Activated naive CD4-positive, alpha-beta T cell treated with anti-CD3 and anti-CD28 coated beads, Interleukin-2, amount 10 ng/mL, durations not matched to agents 7 days and 5 days (primary cell): ENCODE measurements at regions not wholly inside any gene's neighbourhood (a gene's known extent, or its start where the extent isn't known, plus 50 kb on each side); places are given as distances from the start of the nearest gene placed in this dataset.

Experiments
- CTCF ChIA-PET: fragments of 350-600 bp; sonication (Branson Sonifier 250); formaldehyde crosslinking; loops from one replicate; lab custom pipeline; 2021; ENCODE audit warnings: antibody characterized with exemption; lab: Charles Lee
- DNase-seq: peaks from one replicate; pipeline ENCODE4 v3.0.0-alpha.2; 2020
- H3K27ac Mint-ChIP-seq: one replicate; pipeline ENCODE4 v1.8.0; 2021; ENCODE audit warnings: mild to moderate bottlenecking, moderate library complexity, mixed read lengths
- H3K27me3 Mint-ChIP-seq: one replicate; pipeline ENCODE4 v1.8.0; 2021; ENCODE audit warnings: mild to moderate bottlenecking, mixed read lengths
- H3K36me3 Mint-ChIP-seq: one replicate; pipeline ENCODE4 v1.8.0; 2021; ENCODE audit warnings: mixed read lengths
- H3K4me1 Mint-ChIP-seq: one replicate; pipeline ENCODE4 v1.8.0; 2021; ENCODE audit warnings: mixed read lengths
- H3K4me3 Mint-ChIP-seq: one replicate; pipeline ENCODE4 v1.8.0; 2021; ENCODE audit warnings: mild to moderate bottlenecking, moderate library complexity, mixed read lengths
- H3K9me3 Mint-ChIP-seq: one replicate; pipeline ENCODE4 v1.8.0; 2021; ENCODE audit warnings: mixed read lengths

GRCh38 chr7:27299861-27300260 is 57.3 kb downstream of the EVX1 start:
- CTCF ChIA-PET: no interaction called here
- no peak for DNase-seq
- H3K27me3 Mint-ChIP-seq: peaks cover 5% of the 10 kb centered on the region

GRCh38 chr7:27300421-27300820 is 57.8 kb downstream of the EVX1 start:
- Mint-ChIP-seq H3K9me3 (peaks cover 2% of the 10 kb centered on the region), H3K27me3 (peaks cover 8% of the 10 kb centered on the region), H3K4me1 (no peaks in the 10 kb centered on the region), H3K36me3 (no peaks in the 10 kb centered on the region), H3K4me3 (no peak overlapping the region), H3K27ac (no peak overlapping the region)
- no peak for DNase-seq
- CTCF ChIA-PET: no interaction called here

More at GRCh38 chr7:27299861-27300260, 57.3 kb downstream of the EVX1 start:
- H3K27ac Mint-ChIP-seq: no peak overlapping the region
- H3K9me3 Mint-ChIP-seq: peaks cover 2% of the 10 kb centered on the region
- no peaks in the 10 kb centered on the region for H3K4me1 Mint-ChIP-seq
- H3K36me3 Mint-ChIP-seq: no peaks in the 10 kb centered on the region
- H3K4me3 Mint-ChIP-seq: no peak overlapping the region

GRCh38 chr7:27302590-27302989 is 60.0 kb downstream of the EVX1 start:
- Mint-ChIP-seq H3K4me3 (no peak overlapping the region), H3K27ac (no peak overlapping the region)
- CTCF ChIA-PET: no interaction called here

GRCh38 chr7:27303026-27303425 is 60.4 kb downstream of the EVX1 start:
- peaks cover 8% of the 10 kb centered on the region for H3K27me3 Mint-ChIP-seq
- H3K9me3 Mint-ChIP-seq: no peaks in the 10 kb centered on the region
- CTCF ChIA-PET: no interaction called here
- H3K4me1 Mint-ChIP-seq: no peaks in the 10 kb centered on the region
- DNase-seq: no peak
- H3K27ac Mint-ChIP-seq: no peak overlapping the region
- no peak overlapping the region for H3K4me3 Mint-ChIP-seq
- no peaks in the 10 kb centered on the region for H3K36me3 Mint-ChIP-seq

More at GRCh38 chr7:27302590-27302989, 60.0 kb downstream of the EVX1 start:
- DNase-seq: no peak
- H3K36me3 Mint-ChIP-seq: no peaks in the 10 kb centered on the region
- no peaks in the 10 kb centered on the region for H3K4me1 Mint-ChIP-seq
- H3K27me3 Mint-ChIP-seq: peaks cover 8% of the 10 kb centered on the region
- H3K9me3 Mint-ChIP-seq: no peaks in the 10 kb centered on the region

GRCh38 chr7:27305854-27306253 is 63.3 kb downstream of the EVX1 start:
- Mint-ChIP-seq H3K4me3 (no peak overlapping the region), H3K36me3 (no peaks in the 10 kb centered on the region), H3K4me1 (no peaks in the 10 kb centered on the region), H3K27me3 (peaks cover 8% of the 10 kb centered on the region), H3K9me3 (no peaks in the 10 kb centered on the region), H3K27ac (no peak overlapping the region)
- DNase-seq: no peak
- CTCF ChIA-PET: no interaction called here

- Mint-ChIP-seq H3K4me1 (no peaks in the 10 kb centered on the region), H3K27me3 (peaks cover 8% of the 10 kb centered on the region), H3K27ac (no peak overlapping the region), H3K9me3 (no peaks in the 10 kb centered on the region), H3K4me3 (no peak overlapping the region), H3K36me3 (no peaks in the 10 kb centered on the region)
- CTCF ChIA-PET: no interaction called here
- no peak for DNase-seq
Measured at GRCh38 chr7:27312820-27313219, 70.2 kb downstream of the EVX1 start.

GRCh38 chr7:27314111-27314510 is 71.5 kb downstream of the EVX1 start:
- DNase-seq: no peak
- peaks cover 8% of the 10 kb centered on the region for H3K27me3 Mint-ChIP-seq
- H3K4me3 Mint-ChIP-seq: no peak overlapping the region
- H3K4me1 Mint-ChIP-seq: no peaks in the 10 kb centered on the region
- no peaks in the 10 kb centered on the region for H3K36me3 Mint-ChIP-seq
- peaks cover 3% of the 10 kb centered on the region for H3K9me3 Mint-ChIP-seq
- CTCF ChIA-PET: no interaction called here
- no peak overlapping the region for H3K27ac Mint-ChIP-seq

- peaks cover 3% of the 10 kb centered on the region for H3K9me3 Mint-ChIP-seq
- H3K27me3 Mint-ChIP-seq: peaks cover 7% of the 10 kb centered on the region
- no peaks in the 10 kb centered on the region for H3K4me1 Mint-ChIP-seq
- no peak overlapping the region for H3K4me3 Mint-ChIP-seq
- CTCF ChIA-PET: no interaction called here
- no peaks in the 10 kb centered on the region for H3K36me3 Mint-ChIP-seq
- no peak overlapping the region for H3K27ac Mint-ChIP-seq
- DNase-seq: no peak
Measured at GRCh38 chr7:27315066-27315465, 72.5 kb downstream of the EVX1 start.

- peaks cover 3% of the 10 kb centered on the region for H3K9me3 Mint-ChIP-seq
- peaks cover 4% of the 10 kb centered on the region for H3K27me3 Mint-ChIP-seq
- no peak overlapping the region for H3K4me3 Mint-ChIP-seq
- H3K4me1 Mint-ChIP-seq: no peaks in the 10 kb centered on the region
- DNase-seq: no peak
- H3K27ac Mint-ChIP-seq: no peak overlapping the region
- H3K36me3 Mint-ChIP-seq: no peaks in the 10 kb centered on the region
- CTCF ChIA-PET: no interaction called here
Measured at GRCh38 chr7:27316311-27316710, 73.7 kb downstream of the EVX1 start.

- no peak for DNase-seq
- H3K4me3 Mint-ChIP-seq: no peak overlapping the region
- H3K36me3 Mint-ChIP-seq: no peaks in the 10 kb centered on the region
- no peak overlapping the region for H3K27ac Mint-ChIP-seq
- peaks cover 2% of the 10 kb centered on the region for H3K27me3 Mint-ChIP-seq
- H3K4me1 Mint-ChIP-seq: no peaks in the 10 kb centered on the region
- H3K9me3 Mint-ChIP-seq: no peaks in the 10 kb centered on the region
- CTCF ChIA-PET: no interaction called here
Measured at GRCh38 chr7:27324246-27324645, 81.6 kb downstream of the EVX1 start.

GRCh38 chr7:27329909-27330308 is 87.3 kb downstream of the EVX1 start:
- peaks cover 3% of the 10 kb centered on the region for H3K27me3 Mint-ChIP-seq
- CTCF ChIA-PET: no interaction called here

GRCh38 chr7:27339478-27339877 is 96.9 kb downstream of the EVX1 start:
- Mint-ChIP-seq H3K36me3 (no peaks in the 10 kb centered on the region), H3K4me1 (no peaks in the 10 kb centered on the region), H3K9me3 (no peaks in the 10 kb centered on the region), H3K27me3 (peaks cover 15% of the 10 kb centered on the region), H3K27ac (no peak overlapping the region), H3K4me3 (no peak overlapping the region)
- CTCF ChIA-PET: no interaction called here
- no peak for DNase-seq

More at GRCh38 chr7:27329909-27330308, 87.3 kb downstream of the EVX1 start:
- Mint-ChIP-seq H3K27ac (no peak overlapping the region), H3K4me1 (no peaks in the 10 kb centered on the region), H3K36me3 (no peaks in the 10 kb centered on the region), H3K9me3 (peaks cover 2% of the 10 kb centered on the region), H3K4me3 (no peak overlapping the region)
- no peak for DNase-seq

- peaks cover 15% of the 10 kb centered on the region for H3K27me3 Mint-ChIP-seq
- no peak overlapping the region for H3K27ac Mint-ChIP-seq
- CTCF ChIA-PET: no interaction called here
- H3K36me3 Mint-ChIP-seq: no peaks in the 10 kb centered on the region
- H3K4me3 Mint-ChIP-seq: no peak overlapping the region
- no peaks in the 10 kb centered on the region for H3K9me3 Mint-ChIP-seq
- no peak for DNase-seq
- H3K4me1 Mint-ChIP-seq: no peaks in the 10 kb centered on the region
Measured at GRCh38 chr7:27344471-27344870, 101.9 kb downstream of the EVX1 start.

GRCh38 chr7:27345164-27345887 is 102.7 kb downstream of the EVX1 start:
- Mint-ChIP-seq H3K4me1 (no peaks in the 10 kb centered on the region), H3K27ac (no peak overlapping the region), H3K4me3 (no peak overlapping the region), H3K9me3 (no peaks in the 10 kb centered on the region), H3K27me3 (peaks cover 15% of the 10 kb centered on the region), H3K36me3 (no peaks in the 10 kb centered on the region)
- CTCF ChIA-PET: no interaction called here
- DNase-seq: no peak

- CTCF ChIA-PET: no interaction called here
- Mint-ChIP-seq H3K4me1 (no peaks in the 10 kb centered on the region), H3K27ac (no peak overlapping the region), H3K4me3 (no peak overlapping the region), H3K36me3 (no peaks in the 10 kb centered on the region), H3K27me3 (peaks cover 15% of the 10 kb centered on the region), H3K9me3 (no peaks in the 10 kb centered on the region)
- no peak for DNase-seq
Measured at GRCh38 chr7:27345997-27346396, 103.4 kb downstream of the EVX1 start.
